ENCODE measurements at regions not wholly inside any gene's neighbourhood (a gene's known extent, or its start where the extent isn't known, plus 50 kb on each side); places are given as distances from the start of the nearest gene placed in this dataset.
A peak's percentile ranks its signal among the peaks of the same experiment; 100 is the strongest.

GRCh38 chr6:134667111-134667510 lies 282.8 kb downstream of the ALDH8A1 start:
- Mint-ChIP-seq H3K9me3 (ENCODE audit: unreplicated experiment) (peaks cover 6% of the 10 kb centered on the region), H3K27ac (ENCODE audit: unreplicated experiment) (no peak overlapping the region), H3K27me3 (ENCODE audit: insufficient read depth, unreplicated experiment) (no peaks in the 10 kb centered on the region), H3K36me3 (ENCODE audit: insufficient read depth, unreplicated experiment) (peaks cover 7% of the 10 kb centered on the region), H3K4me3 (ENCODE audit: unreplicated experiment) (no peak overlapping the region), H3K4me1 (ENCODE audit: low read depth, unreplicated experiment) (peaks cover 45% of the 10 kb centered on the region)
- no TSS peak for BruUV-seq (replicated peaks)
- Histone ChIP-seq H3K4me3 (ENCODE audit: low read depth, low read length) (no peak overlapping the region), H3K27me3 (replicated peaks; ENCODE audit: control insufficient read depth, insufficient read depth, low read length) (no peaks in the 10 kb centered on the region), H3K4me1 (peaks cover 48% of the 10 kb centered on the region), H3K9me3 (no peaks in the 10 kb centered on the region), H3K36me3 (ENCODE audit: control insufficient read depth, insufficient read depth, low read length) (no peaks in the 10 kb centered on the region)
- DNase-seq, result no peak
- TF ChIP-seq CTCF (IDR thresholded peaks at IDR 0.05; ENCODE audit: insufficient read depth in 1 of 2, low read depth in 1 of 2, low read length in 1 of 2, severe bottlenecking in 1 of 2, unreplicated experiment in 1 of 2), result no peak
- ChIA-PET POLR2A (no interaction called here), CTCF (no interaction called here)
- intact Hi-C loops (cut with micrococcal nuclease; ENCODE audit: unreplicated experiment), result no loop called here

GRCh38 chr6:134666125-134666524 lies 283.8 kb downstream of the ALDH8A1 start:
- no peaks in the 10 kb centered on the region for H3K9me3 Mint-ChIP-seq (ENCODE audit: unreplicated experiment)
- Histone ChIP-seq H3K4me1 (peaks cover 40% of the 10 kb centered on the region), H3K36me3 (ENCODE audit: control insufficient read depth, insufficient read depth, low read length) (no peaks in the 10 kb centered on the region), H3K4me3 (ENCODE audit: low read depth, low read length) (no peak overlapping the region), H3K27me3 (replicated peaks; ENCODE audit: control insufficient read depth, insufficient read depth, low read length) (no peaks in the 10 kb centered on the region), H3K9me3 (no peaks in the 10 kb centered on the region)
- H3K36me3 Mint-ChIP-seq (ENCODE audit: insufficient read depth, unreplicated experiment), result no peaks in the 10 kb centered on the region
- peaks cover 37% of the 10 kb centered on the region for H3K4me1 Mint-ChIP-seq (ENCODE audit: low read depth, unreplicated experiment)
- no peak for DNase-seq
- POLR2A ChIA-PET, result no interaction called here
- H3K4me3 Mint-ChIP-seq (ENCODE audit: unreplicated experiment), result no peak overlapping the region
- peak overlapping the region; percentile 67 for H3K27ac Mint-ChIP-seq (ENCODE audit: unreplicated experiment)
- no peaks in the 10 kb centered on the region for H3K27me3 Mint-ChIP-seq (ENCODE audit: insufficient read depth, unreplicated experiment)
- intact Hi-C loops (cut with micrococcal nuclease; ENCODE audit: unreplicated experiment), result no loop called here
- no peak for TF ChIP-seq CTCF (IDR thresholded peaks at IDR 0.05; ENCODE audit: insufficient read depth in 1 of 2, low read depth in 1 of 2, low read length in 1 of 2, severe bottlenecking in 1 of 2, unreplicated experiment in 1 of 2)
- CTCF ChIA-PET, result no interaction called here
- BruUV-seq (replicated peaks), result no TSS peak

GRCh38 chr6:134665029-134665723 lies 284.7 kb downstream of the ALDH8A1 start:
- POLR2A ChIA-PET, result no interaction called here

More at GRCh38 chr6:134665029-134665723, 284.7 kb downstream of the ALDH8A1 start:
- no peak for DNase-seq
- no peak overlapping the region for H3K4me3 ChIP-seq (ENCODE audit: low read depth, low read length)
- peaks cover 36% of the 10 kb centered on the region for H3K4me1 ChIP-seq
- Mint-ChIP-seq H3K9me3 (ENCODE audit: unreplicated experiment) (no peaks in the 10 kb centered on the region), H3K4me3 (ENCODE audit: unreplicated experiment) (no peak overlapping the region), H3K36me3 (ENCODE audit: insufficient read depth, unreplicated experiment) (no peaks in the 10 kb centered on the region), H3K27me3 (ENCODE audit: insufficient read depth, unreplicated experiment) (no peaks in the 10 kb centered on the region), H3K4me1 (ENCODE audit: low read depth, unreplicated experiment) (peaks cover 35% of the 10 kb centered on the region), H3K27ac (ENCODE audit: unreplicated experiment) (no peak overlapping the region)
- H3K9me3 ChIP-seq, result no peaks in the 10 kb centered on the region
- H3K36me3 ChIP-seq (ENCODE audit: control insufficient read depth, insufficient read depth, low read length), result no peaks in the 10 kb centered on the region
- intact Hi-C loops (cut with micrococcal nuclease; ENCODE audit: unreplicated experiment), result no loop called here
- no peak for TF ChIP-seq CTCF (IDR thresholded peaks at IDR 0.05; ENCODE audit: insufficient read depth in 1 of 2, low read depth in 1 of 2, low read length in 1 of 2, severe bottlenecking in 1 of 2, unreplicated experiment in 1 of 2)
- H3K27me3 ChIP-seq (replicated peaks; ENCODE audit: control insufficient read depth, insufficient read depth, low read length), result no peaks in the 10 kb centered on the region
- CTCF ChIA-PET, result no interaction called here
- BruUV-seq (replicated peaks), result no TSS peak

Measured in Caco-2 (cell line).